ENCODE measurements at regions not wholly inside any gene's neighbourhood (a gene's known extent, or its start where the extent isn't known, plus 50 kb on each side); places are given as distances from the start of the nearest gene placed in this dataset.

GRCh38 chr13:24104723-24105122 lies 55.8 kb upstream of the SPATA13 start:
- no peak for DNase-seq (ENCODE audit: insufficient read length, low spot score, missing footprints)
- Histone ChIP-seq H3K4me3 (ENCODE audit: insufficient read depth, low read length) (no peak overlapping the region), H3K79me2 (ENCODE audit: insufficient read depth, low read length) (no peaks in the 10 kb centered on the region), H3K4me1 (ENCODE audit: insufficient read depth, low read length) (no peaks in the 10 kb centered on the region), H3K27me3 (ENCODE audit: insufficient read depth, low read length) (peaks cover 7% of the 10 kb centered on the region), H3K27ac (ENCODE audit: low read depth, low read length) (no peak overlapping the region), H2AFZ (ENCODE audit: low read length) (no peak overlapping the region), H3K9me3 (ENCODE audit: low read depth, low read length) (no peaks in the 10 kb centered on the region), H4K20me1 (ENCODE audit: insufficient read depth, low read length) (no peaks in the 10 kb centered on the region), H3K36me3 (ENCODE audit: insufficient read depth, low read length) (no peaks in the 10 kb centered on the region), H3K4me2 (ENCODE audit: insufficient read depth, low read length) (no peak overlapping the region)
- no peak for TF ChIP-seq CTCF (IDR thresholded peaks at IDR 0.05; ENCODE audit: extremely low read depth, low read depth, low read length)

DNA sequence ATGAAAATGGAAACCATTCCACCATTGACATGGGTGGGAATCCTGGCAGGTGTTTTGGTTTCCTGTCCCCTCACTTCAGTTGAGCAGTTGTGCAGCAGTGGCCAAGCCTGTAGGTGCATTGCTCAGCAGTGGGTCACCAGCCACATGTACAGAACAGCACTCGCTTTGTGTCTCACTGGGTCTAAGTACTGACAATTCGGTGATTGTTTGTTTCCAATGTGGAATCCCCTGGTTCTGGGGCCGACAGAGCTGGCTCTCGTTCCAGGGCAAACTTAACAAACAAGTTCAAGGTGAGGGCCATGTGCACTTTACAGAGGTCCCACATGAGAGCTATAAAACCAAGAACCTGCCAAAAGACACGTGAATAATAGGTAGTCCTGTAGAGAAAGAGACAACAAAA lies 54.1 kb upstream of the SPATA13 start:
- TF ChIP-seq CTCF (IDR thresholded peaks at IDR 0.05; ENCODE audit: extremely low read depth, low read depth, low read length): no peak
- H3K4me2 ChIP-seq (ENCODE audit: insufficient read depth, low read length): no peak overlapping the region
- H3K36me3 ChIP-seq (ENCODE audit: insufficient read depth, low read length): no peaks in the 10 kb centered on the region
- peaks cover 7% of the 10 kb centered on the region for H3K27me3 ChIP-seq (ENCODE audit: insufficient read depth, low read length)
- no peaks in the 10 kb centered on the region for H3K79me2 ChIP-seq (ENCODE audit: insufficient read depth, low read length)
- H3K27ac ChIP-seq (ENCODE audit: low read depth, low read length): no peak overlapping the region
- H3K4me3 ChIP-seq (ENCODE audit: insufficient read depth, low read length): no peak overlapping the region
- no peaks in the 10 kb centered on the region for H4K20me1 ChIP-seq (ENCODE audit: insufficient read depth, low read length)
- no peak for DNase-seq (ENCODE audit: insufficient read length, low spot score, missing footprints)
- no peaks in the 10 kb centered on the region for H3K9me3 ChIP-seq (ENCODE audit: low read depth, low read length)
- H2AFZ ChIP-seq (ENCODE audit: low read length): no peak overlapping the region
- no peaks in the 10 kb centered on the region for H3K4me1 ChIP-seq (ENCODE audit: insufficient read depth, low read length)

DNA sequence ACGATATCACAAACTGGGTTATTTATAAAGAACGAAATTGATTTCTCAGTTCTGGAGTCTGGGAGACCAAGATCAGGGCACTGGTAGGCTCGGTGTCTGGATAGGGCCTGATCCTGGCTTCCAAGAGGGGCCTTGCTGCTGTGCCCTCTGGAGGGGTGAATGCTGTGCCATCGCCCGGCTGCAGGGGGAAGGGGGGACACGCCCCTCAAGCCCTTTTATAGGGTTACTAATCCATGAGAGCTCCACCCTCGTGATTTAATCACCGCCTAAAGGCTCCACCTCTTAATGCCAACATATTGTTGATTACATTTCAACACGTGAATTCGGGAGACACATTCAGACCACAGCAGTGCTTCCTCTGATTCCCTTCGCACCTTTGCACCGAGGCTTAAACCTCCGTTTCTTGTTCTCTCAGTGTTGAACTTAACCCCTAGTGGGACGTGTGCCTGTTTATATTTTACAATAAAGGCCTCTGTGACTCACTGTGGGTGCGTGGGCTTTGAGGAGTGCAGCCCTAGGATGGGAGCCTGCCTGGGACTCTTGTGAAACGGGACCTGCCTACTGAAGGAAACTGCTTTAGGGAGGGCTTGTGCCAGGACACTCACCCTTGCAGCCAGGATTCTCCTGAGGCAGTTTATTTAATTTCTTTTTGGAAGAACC lies 52.4 kb upstream of the SPATA13 start:
- Histone ChIP-seq H3K4me1 (ENCODE audit: insufficient read depth, low read length) (no peaks in the 10 kb centered on the region), H3K79me2 (ENCODE audit: insufficient read depth, low read length) (no peaks in the 10 kb centered on the region), H2AFZ (ENCODE audit: low read length) (no peak overlapping the region), H3K27me3 (ENCODE audit: insufficient read depth, low read length) (peaks cover 1% of the 10 kb centered on the region), H3K9me3 (ENCODE audit: low read depth, low read length) (no peaks in the 10 kb centered on the region), H3K4me2 (ENCODE audit: insufficient read depth, low read length) (no peak overlapping the region), H4K20me1 (ENCODE audit: insufficient read depth, low read length) (no peaks in the 10 kb centered on the region), H3K36me3 (ENCODE audit: insufficient read depth, low read length) (no peaks in the 10 kb centered on the region), H3K4me3 (ENCODE audit: insufficient read depth, low read length) (no peak overlapping the region), H3K27ac (ENCODE audit: low read depth, low read length) (no peak overlapping the region)
- TF ChIP-seq CTCF (IDR thresholded peaks at IDR 0.05; ENCODE audit: extremely low read depth, low read depth, low read length): no peak
- DNase-seq (ENCODE audit: insufficient read length, low spot score, missing footprints): no peak

DNA sequence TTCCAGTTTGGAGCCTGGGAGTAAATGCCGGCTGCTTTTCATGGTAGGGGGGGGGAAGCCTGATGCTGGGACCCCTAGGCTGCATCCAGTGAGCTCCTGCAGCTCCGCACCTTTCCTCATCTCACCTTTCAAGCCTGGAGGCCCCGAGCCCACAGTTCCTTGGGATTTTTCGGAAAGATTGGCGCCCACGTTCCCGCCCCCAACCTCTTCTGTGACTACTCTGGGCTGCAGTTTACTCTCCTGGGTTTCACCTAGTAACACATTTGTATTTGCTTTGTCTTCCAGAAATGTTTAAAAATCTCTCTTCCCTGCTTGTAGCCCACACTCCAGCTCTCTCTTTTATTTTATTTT lies 51.9 kb upstream of the SPATA13 start:
- H3K9me3 ChIP-seq (ENCODE audit: low read depth, low read length): no peaks in the 10 kb centered on the region
- no peak overlapping the region for H3K4me2 ChIP-seq (ENCODE audit: insufficient read depth, low read length)
- no peaks in the 10 kb centered on the region for H3K79me2 ChIP-seq (ENCODE audit: insufficient read depth, low read length)
- H4K20me1 ChIP-seq (ENCODE audit: insufficient read depth, low read length): no peaks in the 10 kb centered on the region
- no peaks in the 10 kb centered on the region for H3K27me3 ChIP-seq (ENCODE audit: insufficient read depth, low read length)
- H3K4me1 ChIP-seq (ENCODE audit: insufficient read depth, low read length): no peaks in the 10 kb centered on the region
- H3K36me3 ChIP-seq (ENCODE audit: insufficient read depth, low read length): no peaks in the 10 kb centered on the region
- H3K27ac ChIP-seq (ENCODE audit: low read depth, low read length): no peak overlapping the region
- no peak for TF ChIP-seq CTCF (IDR thresholded peaks at IDR 0.05; ENCODE audit: extremely low read depth, low read depth, low read length)
- DNase-seq (ENCODE audit: insufficient read length, low spot score, missing footprints): no peak
- no peak overlapping the region for H2AFZ ChIP-seq (ENCODE audit: low read length)
- H3K4me3 ChIP-seq (ENCODE audit: insufficient read depth, low read length): no peak overlapping the region

Data from osteoblast (primary cell).